IPS-20b (cell line): ENCODE measurements at regions not wholly inside any gene's neighbourhood (a gene's known extent, or its start where the extent isn't known, plus 50 kb on each side); places are given as distances from the start of the nearest gene placed in this dataset.

Experiments
- H3K27ac ChIP-seq: one replicate; pipeline ENCODE4 v1.5.1; 2013; ENCODE audit warnings: low read length
- H3K27me3 ChIP-seq: 2 replicates; pipeline ENCODE4 v1.6.1; 2013; ENCODE audit warnings: mild to moderate bottlenecking, low read length, inconsistent platforms; ENCODE audit not compliant: insufficient read depth
- H3K36me3 ChIP-seq: 2 replicates; pipeline ENCODE4 v1.6.1; 2013; ENCODE audit warnings: low read depth, mild to moderate bottlenecking, inconsistent platforms, low read length, moderate library complexity; ENCODE audit not compliant: insufficient read depth
- H3K4me1 ChIP-seq: 2 replicates; pipeline ENCODE4 v1.6.1; 2013; ENCODE audit warnings: mild to moderate bottlenecking, control low read depth, inconsistent platforms, low read length, moderate library complexity; ENCODE audit not compliant: insufficient read depth
- H3K4me3 ChIP-seq: 2 replicates; pipeline ENCODE4 v1.5.1; 2013; ENCODE audit warnings: mild to moderate bottlenecking, low read length, inconsistent platforms
- H3K9ac ChIP-seq: 2 replicates; pipeline ENCODE4 v1.6.1; 2013; ENCODE audit warnings: low read depth, mild to moderate bottlenecking, inconsistent platforms, low read length, moderate library complexity
- H3K9me3 ChIP-seq: 2 replicates; pipeline ENCODE4 v1.6.1; 2013; ENCODE audit warnings: mild to moderate bottlenecking, low read depth, low read length, inconsistent platforms; ENCODE audit not compliant: insufficient read depth

DNA sequence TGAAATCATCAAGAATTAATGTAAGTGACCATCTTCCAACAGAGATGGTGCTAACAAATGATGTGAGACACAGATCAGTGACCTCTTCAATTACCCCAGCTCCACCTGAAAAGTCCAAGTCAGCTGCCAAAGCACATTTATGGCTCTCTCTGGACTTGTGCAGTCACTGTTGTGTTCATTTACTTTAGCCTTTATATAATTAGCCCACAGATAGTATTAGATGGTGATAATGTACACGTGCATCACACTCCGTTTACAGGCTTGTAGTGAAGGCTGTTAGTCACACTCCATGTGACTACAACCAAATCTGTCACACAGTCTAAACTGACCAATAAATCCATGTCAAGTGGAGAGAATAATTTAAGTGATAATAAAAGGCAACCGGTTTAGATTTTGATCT, 331.5 kb upstream of the IL12A start:
- Histone ChIP-seq H3K4me1 (no peaks in the 10 kb centered on the region), H3K9ac (no peak overlapping the region), H3K27ac (no peak overlapping the region), H3K4me3 (no peak overlapping the region), H3K36me3 (no peaks in the 10 kb centered on the region), H3K9me3 (peaks cover 5% of the 10 kb centered on the region; the same call in 1 of the 2 replicates), H3K27me3 (no peaks in the 10 kb centered on the region)

DNA sequence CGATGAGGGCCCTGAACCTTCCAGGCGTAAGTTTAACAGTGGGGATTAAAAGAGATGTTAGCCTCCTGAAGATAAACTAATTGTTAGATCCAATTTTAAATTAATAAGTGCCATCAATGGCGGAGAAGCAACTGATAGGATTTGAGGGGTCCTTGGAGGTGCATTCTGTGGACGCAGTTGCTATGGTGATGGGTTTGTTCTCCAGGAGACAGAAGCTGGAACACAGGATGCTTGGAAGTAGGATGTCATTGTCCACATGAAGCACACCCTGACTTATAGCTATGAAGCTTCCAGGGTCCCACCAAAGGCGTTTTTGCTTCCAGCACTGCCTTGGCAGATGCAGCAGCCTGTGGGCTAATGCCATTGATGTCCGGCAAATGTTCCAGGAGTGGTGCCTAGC, 331.0 kb upstream of the IL12A start:
- Histone ChIP-seq H3K27ac (no peak overlapping the region), H3K9ac (no peak overlapping the region), H3K36me3 (no peaks in the 10 kb centered on the region), H3K9me3 (peaks cover 9% of the 10 kb centered on the region; the same call in 1 of the 2 replicates), H3K4me3 (no peak overlapping the region), H3K27me3 (no peaks in the 10 kb centered on the region), H3K4me1 (no peaks in the 10 kb centered on the region)

GRCh38 chr3:159660326-159660725, 328.3 kb upstream of the IL12A start:
- Histone ChIP-seq H3K4me3 (no peak overlapping the region), H3K9ac (no peak overlapping the region), H3K36me3 (no peaks in the 10 kb centered on the region), H3K4me1 (no peaks in the 10 kb centered on the region), H3K9me3 (peaks cover 11% of the 10 kb centered on the region; the same call in 1 of the 2 replicates), H3K27ac (no peak overlapping the region), H3K27me3 (no peaks in the 10 kb centered on the region)

DNA sequence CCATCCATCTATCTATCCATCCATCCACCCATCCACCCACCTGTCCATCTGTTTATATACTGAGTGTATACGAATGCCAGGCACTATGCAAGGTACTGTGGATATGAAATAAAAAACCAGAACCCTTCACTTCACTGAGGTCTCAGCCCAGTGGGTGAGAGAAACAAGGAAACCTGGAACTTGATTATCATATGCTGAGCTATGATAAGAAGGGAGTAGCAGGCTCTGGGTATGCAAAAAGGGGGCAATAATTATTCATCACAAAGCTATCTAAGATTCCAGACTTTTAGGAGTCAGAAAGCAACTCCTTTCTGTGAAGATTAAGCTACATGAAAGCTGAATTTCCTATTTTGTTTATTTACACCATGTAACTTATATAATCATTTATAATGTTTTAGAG, 327.7 kb upstream of the IL12A start:
- H3K4me1 ChIP-seq: no peaks in the 10 kb centered on the region
- no peaks in the 10 kb centered on the region for H3K27me3 ChIP-seq
- H3K9me3 ChIP-seq: peaks cover 11% of the 10 kb centered on the region; the same call in 1 of the 2 replicates
- no peak overlapping the region for H3K4me3 ChIP-seq
- no peak overlapping the region for H3K9ac ChIP-seq
- H3K27ac ChIP-seq: no peak overlapping the region
- no peaks in the 10 kb centered on the region for H3K36me3 ChIP-seq

- Histone ChIP-seq H3K9me3 (peaks cover 11% of the 10 kb centered on the region; the same call in 1 of the 2 replicates), H3K27me3 (no peaks in the 10 kb centered on the region), H3K36me3 (no peaks in the 10 kb centered on the region), H3K4me1 (no peaks in the 10 kb centered on the region), H3K4me3 (no peak overlapping the region), H3K9ac (no peak overlapping the region), H3K27ac (no peak overlapping the region)
Observed at GRCh38 chr3:159662549-159662948, 326.1 kb upstream of the IL12A start.

DNA sequence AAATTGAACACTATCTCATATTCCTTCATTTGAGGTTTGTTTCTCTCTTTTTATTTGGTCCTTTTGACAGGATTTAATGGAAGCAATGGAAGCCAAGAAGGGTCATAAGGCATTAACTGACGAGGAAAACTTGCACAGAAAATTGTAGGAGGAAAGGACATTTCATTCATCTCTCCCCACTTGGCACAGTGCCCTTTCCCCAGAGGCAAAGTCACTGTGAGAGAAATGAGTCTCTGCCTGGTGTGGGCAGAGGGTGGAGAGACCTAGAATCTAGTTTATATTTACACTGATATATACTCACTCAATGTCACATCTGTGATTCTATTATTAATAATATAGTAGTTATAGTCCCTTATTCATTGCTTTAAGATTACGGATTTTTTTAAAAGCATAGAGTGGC, 324.6 kb upstream of the IL12A start:
- Histone ChIP-seq H3K27ac (no peak overlapping the region), H3K4me1 (no peaks in the 10 kb centered on the region), H3K27me3 (no peaks in the 10 kb centered on the region), H3K36me3 (no peaks in the 10 kb centered on the region), H3K4me3 (no peak overlapping the region), H3K9ac (no peak overlapping the region), H3K9me3 (peaks cover 11% of the 10 kb centered on the region; the same call in 1 of the 2 replicates)

- H3K27ac ChIP-seq: no peak overlapping the region
Observed at GRCh38 chr3:159664653-159665052, 324.0 kb upstream of the IL12A start.

DNA sequence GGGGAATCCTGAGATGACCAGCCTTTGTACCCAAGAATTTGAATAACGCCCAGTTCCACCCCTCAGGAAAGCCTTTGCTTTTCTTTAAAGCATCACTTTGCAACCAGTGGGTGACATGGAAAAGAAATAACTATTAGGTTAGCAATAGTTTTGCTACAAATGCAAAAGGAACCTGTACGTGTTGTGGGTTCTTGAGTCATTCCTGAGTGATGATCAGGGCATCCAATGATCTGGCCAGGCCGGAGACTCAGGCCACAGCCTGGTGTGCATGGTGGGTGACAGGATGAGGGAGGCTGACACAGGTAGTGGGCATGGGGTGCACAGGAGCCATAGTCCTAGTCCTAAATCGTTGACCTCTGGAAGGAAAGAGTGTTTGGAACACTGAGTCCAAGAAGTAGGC, 321.4 kb upstream of the IL12A start:
- no peaks in the 10 kb centered on the region for H3K4me1 ChIP-seq
- H3K9ac ChIP-seq: no peak overlapping the region
- peaks cover 6% of the 10 kb centered on the region; the same call in 1 of the 2 replicates for H3K9me3 ChIP-seq
- no peaks in the 10 kb centered on the region for H3K36me3 ChIP-seq
- H3K4me3 ChIP-seq: no peak overlapping the region
- H3K27me3 ChIP-seq: no peaks in the 10 kb centered on the region
- no peak overlapping the region for H3K27ac ChIP-seq

More at GRCh38 chr3:159664653-159665052, 324.0 kb upstream of the IL12A start:
- Histone ChIP-seq H3K4me1 (no peaks in the 10 kb centered on the region), H3K9me3 (peaks cover 11% of the 10 kb centered on the region; the same call in 1 of the 2 replicates), H3K27me3 (no peaks in the 10 kb centered on the region), H3K36me3 (no peaks in the 10 kb centered on the region), H3K4me3 (no peak overlapping the region), H3K9ac (no peak overlapping the region)

- Histone ChIP-seq H3K27me3 (no peaks in the 10 kb centered on the region), H3K9me3 (no peaks in the 10 kb centered on the region), H3K4me3 (no peak overlapping the region), H3K36me3 (no peaks in the 10 kb centered on the region), H3K27ac (no peak overlapping the region), H3K9ac (no peak overlapping the region), H3K4me1 (peaks cover 5% of the 10 kb centered on the region; the same call in 1 of the 2 replicates)
Observed at GRCh38 chr3:159668461-159668860, 320.2 kb upstream of the IL12A start.

- no peaks in the 10 kb centered on the region for H3K9me3 ChIP-seq
- no peak overlapping the region for H3K4me3 ChIP-seq
- H3K4me1 ChIP-seq: peaks cover 5% of the 10 kb centered on the region; the same call in 1 of the 2 replicates
- H3K9ac ChIP-seq: no peak overlapping the region
- no peaks in the 10 kb centered on the region for H3K27me3 ChIP-seq
- H3K27ac ChIP-seq: no peak overlapping the region
- no peaks in the 10 kb centered on the region for H3K36me3 ChIP-seq
Observed at GRCh38 chr3:159668990-159669476, 319.6 kb upstream of the IL12A start.

DNA sequence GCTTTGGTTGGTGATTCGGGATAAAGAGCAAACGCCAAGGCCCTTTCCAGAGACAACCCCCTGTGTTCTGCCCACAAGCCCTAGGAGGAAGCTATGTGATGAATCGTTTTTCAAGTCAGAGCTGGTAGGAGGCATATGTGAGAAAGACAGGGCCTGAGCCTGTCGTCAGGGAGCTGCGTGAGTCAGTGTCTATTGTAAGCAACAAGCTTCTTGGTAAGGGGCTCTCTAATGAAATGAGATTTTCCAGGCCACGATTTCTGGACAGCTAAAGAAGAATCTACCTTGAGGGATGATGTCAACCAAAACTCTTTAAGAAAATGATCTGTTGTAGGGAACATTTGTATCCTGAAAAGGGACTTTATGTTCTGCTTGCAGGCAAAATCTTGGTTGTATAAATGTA, 318.9 kb upstream of the IL12A start:
- peaks cover 5% of the 10 kb centered on the region; the same call in 1 of the 2 replicates for H3K4me1 ChIP-seq

GRCh38 chr3:159672728-159673688, 315.6 kb upstream of the IL12A start:
- Histone ChIP-seq H3K27ac (no peak overlapping the region), H3K36me3 (no peaks in the 10 kb centered on the region), H3K9ac (no peak overlapping the region), H3K27me3 (no peaks in the 10 kb centered on the region), H3K9me3 (no peaks in the 10 kb centered on the region), H3K4me1 (peaks cover 5% of the 10 kb centered on the region; the same call in 1 of the 2 replicates), H3K4me3 (no peak overlapping the region)

More for the DNA sequence above, 318.9 kb upstream of the IL12A start:
- H3K36me3 ChIP-seq: no peaks in the 10 kb centered on the region
- H3K4me3 ChIP-seq: no peak overlapping the region
- H3K9ac ChIP-seq: no peak overlapping the region
- H3K9me3 ChIP-seq: no peaks in the 10 kb centered on the region
- no peaks in the 10 kb centered on the region for H3K27me3 ChIP-seq
- no peak overlapping the region for H3K27ac ChIP-seq
